Coronary artery (tissue), 2 donors: ENCODE measurements at regions not wholly inside any gene's neighbourhood (a gene's known extent, or its start where the extent isn't known, plus 50 kb on each side); places are given as distances from the start of the nearest gene placed in this dataset.
A peak's percentile ranks its signal among the peaks of the same experiment; 100 is the strongest.

ENCODE experiments used
- DNase-seq: peaks from one replicate; pipeline ENCODE4 v3.0.0-alpha.2; 2017; ENCODE audit warnings: low spot score
- H3K27ac ChIP-seq, 2 donors: fragments of 200-600 bp; sonication (generic); one replicate each; pipeline ENCODE4 v1.5.1; 2016 to 2019
- H3K4me3 ChIP-seq: fragments of 200-600 bp; sonication (generic); 2 replicates; pipeline ENCODE4 v1.5.1; 2016; ENCODE audit warnings: mild to moderate bottlenecking, moderate library complexity
- TF ChIP-seq, protein P1 (sequence below): fragments of 200-600 bp; sonication (generic); IDR thresholded peaks from one replicate; pipeline ENCODE4 v1.5.1; 2019; ENCODE audit warnings: antibody characterized with exemption

DNA sequence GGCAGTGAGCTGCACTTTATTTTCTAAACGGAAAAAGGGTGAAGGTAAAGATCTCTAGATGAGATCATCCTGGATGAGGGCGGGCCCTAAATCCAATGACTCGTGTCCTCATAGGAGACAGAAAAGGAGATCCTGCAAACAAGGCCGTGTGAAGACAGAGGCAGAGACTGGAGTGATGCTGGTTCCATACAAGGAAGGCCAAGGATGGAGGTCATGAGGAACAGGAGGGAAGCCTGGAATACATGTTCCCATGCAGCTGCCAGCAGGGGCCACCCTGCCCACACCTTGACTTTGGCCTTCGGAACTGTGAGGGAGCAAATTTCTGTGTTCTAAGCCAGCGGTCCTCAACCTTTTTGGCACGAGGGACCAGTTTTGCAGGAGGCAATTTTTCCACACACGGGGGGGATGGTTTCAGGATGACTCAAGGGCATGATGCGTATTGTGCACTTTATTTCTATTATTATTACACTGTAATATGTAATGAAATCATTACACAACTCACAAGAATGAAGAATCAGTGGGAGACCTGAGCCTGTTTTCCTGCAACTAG is 94.3 kb downstream of the PSMG1 start:
- TF ChIP-seq, protein P1, sequence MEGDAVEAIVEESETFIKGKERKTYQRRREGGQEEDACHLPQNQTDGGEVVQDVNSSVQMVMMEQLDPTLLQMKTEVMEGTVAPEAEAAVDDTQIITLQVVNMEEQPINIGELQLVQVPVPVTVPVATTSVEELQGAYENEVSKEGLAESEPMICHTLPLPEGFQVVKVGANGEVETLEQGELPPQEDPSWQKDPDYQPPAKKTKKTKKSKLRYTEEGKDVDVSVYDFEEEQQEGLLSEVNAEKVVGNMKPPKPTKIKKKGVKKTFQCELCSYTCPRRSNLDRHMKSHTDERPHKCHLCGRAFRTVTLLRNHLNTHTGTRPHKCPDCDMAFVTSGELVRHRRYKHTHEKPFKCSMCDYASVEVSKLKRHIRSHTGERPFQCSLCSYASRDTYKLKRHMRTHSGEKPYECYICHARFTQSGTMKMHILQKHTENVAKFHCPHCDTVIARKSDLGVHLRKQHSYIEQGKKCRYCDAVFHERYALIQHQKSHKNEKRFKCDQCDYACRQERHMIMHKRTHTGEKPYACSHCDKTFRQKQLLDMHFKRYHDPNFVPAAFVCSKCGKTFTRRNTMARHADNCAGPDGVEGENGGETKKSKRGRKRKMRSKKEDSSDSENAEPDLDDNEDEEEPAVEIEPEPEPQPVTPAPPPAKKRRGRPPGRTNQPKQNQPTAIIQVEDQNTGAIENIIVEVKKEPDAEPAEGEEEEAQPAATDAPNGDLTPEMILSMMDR = no peak
- no peak overlapping the region for H3K4me3 ChIP-seq
- H3K27ac ChIP-seq = peak overlapping the region; percentile 73 to 82
- DNase-seq = peak; percentile 89

- peak overlapping the region; percentile 50 for H3K4me3 ChIP-seq
- TF ChIP-seq, protein P1 = no peak
- H3K27ac ChIP-seq = peak overlapping the region; percentile 73 to 82
- peak; percentile 78 for DNase-seq
These were observed 95.2 kb downstream of the PSMG1 start for GRCh38 chr21:39088031-39088370.

DNA sequence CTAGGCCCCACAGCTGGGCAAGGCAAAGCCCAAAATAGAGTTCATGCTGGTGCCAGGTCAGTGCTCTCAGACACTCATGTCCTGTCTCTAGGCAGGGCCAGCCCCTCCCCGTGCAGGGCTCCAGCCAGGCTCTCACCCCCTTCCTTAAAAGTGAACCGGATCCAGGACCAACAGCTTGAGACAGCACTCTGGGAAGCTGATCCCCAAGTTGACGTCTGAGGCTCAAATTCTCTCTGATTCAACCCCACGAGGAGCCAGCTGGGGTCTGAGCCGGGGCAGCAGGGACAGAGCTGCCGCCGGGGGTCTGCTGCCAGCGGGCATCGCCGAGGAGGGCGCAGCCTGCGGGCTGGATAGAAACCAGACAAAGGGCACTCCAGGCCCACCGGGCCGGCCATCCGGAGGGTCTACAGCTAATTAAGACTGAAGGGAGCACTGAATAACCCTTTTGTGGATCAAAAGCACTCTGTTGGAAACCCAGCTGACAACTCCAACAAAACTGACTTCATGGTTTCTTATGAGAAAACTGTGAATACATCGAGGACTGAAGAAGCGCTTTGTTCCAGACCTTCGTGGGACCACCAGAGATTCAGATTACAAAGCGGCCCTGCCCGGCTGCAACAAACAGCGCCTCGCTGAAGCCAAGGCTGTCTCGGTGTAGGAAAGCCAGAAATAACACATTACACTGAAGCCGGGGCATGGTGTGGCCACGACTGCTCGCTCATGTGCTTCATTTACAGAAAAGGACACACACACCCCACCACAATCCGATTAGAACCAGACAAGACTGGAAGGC is 95.8 kb downstream of the PSMG1 start:
- DNase-seq = peak; percentile 78
- peak overlapping the region; percentile 50 for H3K4me3 ChIP-seq
- TF ChIP-seq, protein P1 = no peak
- peak overlapping the region; percentile 73 to 82 for H3K27ac ChIP-seq

DNA sequence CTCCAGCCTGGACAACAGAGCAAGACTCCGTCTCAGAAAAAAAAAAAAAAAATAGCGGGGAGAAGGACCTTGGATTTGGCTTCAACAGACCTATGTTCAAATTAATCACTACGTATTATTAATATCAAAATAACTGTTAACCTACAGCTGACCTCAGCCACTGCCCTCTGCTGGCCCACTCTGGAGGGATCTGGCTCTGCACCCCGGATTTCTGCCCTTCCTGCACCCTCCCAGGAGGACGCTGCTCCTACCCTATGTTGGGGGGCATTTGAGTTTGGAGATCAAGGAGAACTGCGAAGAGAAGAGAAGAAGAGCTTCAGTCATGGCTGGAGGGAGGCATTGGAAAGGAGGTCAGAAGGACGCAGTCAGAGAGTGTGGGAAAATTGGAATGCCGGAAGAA is 96.7 kb downstream of the PSMG1 start:
- peak; percentile 71 for DNase-seq

DNA sequence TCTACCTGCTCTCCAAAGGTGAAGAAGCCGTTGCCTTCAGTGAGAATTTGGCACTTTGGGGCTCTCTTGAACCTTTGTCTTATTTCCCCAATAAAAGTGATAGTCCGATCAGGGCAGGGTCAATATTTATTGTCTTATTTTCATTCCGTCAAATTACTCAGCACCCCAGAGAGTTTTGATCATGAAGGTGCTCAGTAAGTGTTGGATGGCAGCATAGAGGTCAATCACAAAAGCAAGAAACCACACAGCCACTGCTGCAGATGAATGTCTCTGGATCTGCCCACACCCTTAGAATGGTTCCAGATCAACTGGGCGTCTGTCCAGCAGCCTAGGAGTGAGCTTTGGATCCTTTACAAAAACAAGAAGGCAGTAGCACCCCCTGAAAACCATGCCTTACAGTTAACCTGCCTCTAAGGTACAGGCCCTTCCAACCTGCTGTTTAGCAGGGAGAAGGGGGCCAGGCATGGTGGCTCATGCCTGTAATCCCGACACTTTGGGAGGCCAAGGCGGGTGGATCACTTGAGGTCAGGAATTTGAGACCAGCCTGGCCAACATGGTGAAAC is 97.3 kb downstream of the PSMG1 start:
- Histone ChIP-seq H3K27ac (no peak overlapping the region), H3K4me3 (no peak overlapping the region)
- TF ChIP-seq, protein P1 = no peak
- DNase-seq = peak; percentile 58

More for the DNA sequence above, 96.7 kb downstream of the PSMG1 start:
- Histone ChIP-seq H3K27ac (peak overlapping the region; percentile 73 to 82), H3K4me3 (no peak overlapping the region)
- TF ChIP-seq, protein P1 = no peak

DNA sequence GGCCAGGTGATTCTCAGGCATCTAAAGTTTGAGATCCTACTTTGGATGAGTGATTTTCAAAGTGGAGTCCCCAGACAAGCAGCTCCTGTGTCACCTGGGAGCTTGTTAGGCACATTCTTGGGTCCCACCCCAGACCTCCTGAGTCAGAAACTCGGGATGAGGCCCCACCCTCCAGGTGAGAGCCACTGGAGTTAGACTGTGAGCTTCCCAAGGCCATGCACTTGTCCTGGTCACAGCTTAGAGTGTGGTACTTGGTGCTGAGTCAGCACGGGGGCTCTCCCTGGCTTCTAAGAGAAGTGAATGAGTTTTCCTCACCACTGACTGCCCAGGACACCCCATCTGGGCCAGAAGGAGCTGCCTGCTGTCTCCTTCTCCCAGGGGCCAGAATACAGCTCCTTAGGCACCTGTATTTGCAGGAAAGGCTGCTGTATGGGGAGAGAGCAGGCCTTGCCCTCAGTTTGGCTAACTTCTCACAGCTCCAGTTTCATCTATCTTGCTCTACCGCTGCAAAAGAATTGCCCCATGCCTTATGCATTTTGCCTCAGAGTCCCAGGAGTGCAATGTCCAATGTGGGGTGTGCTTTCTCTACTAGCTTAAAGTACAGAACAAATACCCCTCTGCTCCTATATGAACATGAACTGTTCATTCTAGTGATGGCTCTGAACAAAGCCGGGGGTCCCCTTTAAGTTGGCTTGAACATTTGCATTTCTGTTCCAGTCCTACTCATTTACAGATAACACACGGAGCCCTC is 98.1 kb downstream of the PSMG1 start:
- peak; percentile 47 for DNase-seq
- TF ChIP-seq, protein P1 = no peak
- Histone ChIP-seq H3K4me3 (no peak overlapping the region), H3K27ac (no peak overlapping the region)
